Left kidney (tissue), 1 donor: ENCODE measurements at regions not wholly inside any gene's neighbourhood (a gene's known extent, or its start where the extent isn't known, plus 50 kb on each side); places are given as distances from the start of the nearest gene placed in this dataset.

Experiments
- DNase-seq: peaks from one replicate; pipeline ENCODE4 v3.0.0-alpha.2; 2013

DNA sequence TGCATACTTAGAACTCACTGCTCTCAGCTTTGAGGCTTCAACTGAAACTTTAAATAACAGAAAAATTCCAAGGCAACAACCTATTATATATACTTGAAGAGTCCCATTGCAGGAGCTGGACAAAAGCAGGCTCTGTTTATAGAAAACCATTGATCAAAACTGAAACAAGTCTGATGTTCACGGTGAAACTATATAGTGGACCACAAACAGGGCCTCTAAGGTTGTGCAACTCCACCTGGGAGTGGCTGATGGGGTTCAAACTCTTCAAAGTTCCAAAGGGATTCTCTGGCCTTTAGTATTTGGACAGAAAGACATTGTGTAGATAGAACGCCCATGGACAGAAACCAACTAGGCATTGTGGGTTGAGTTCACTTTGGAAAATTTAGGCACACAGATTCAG, 140.3 kb downstream of the ZC3H11B start:
- no peak for DNase-seq

DNA sequence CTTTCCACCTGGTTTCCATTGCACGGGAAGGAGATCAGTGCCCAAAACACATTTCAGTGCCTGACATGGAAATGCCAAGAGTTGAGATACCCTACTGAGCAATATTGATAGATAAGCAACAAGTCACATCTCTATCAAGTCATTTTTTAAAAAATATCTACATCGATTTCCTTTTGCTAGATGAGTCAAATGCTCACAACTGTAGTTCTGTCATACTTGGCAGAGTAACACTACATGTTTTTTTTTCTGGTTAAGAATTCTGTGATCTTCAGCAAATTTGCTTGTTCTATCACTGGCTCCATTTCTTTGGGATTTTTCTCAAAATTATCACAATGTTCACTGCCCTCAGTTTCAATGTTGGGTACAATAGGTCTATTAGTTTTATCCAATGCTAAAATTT, 145.4 kb downstream of the ZC3H11B start:
- no peak for DNase-seq

DNA sequence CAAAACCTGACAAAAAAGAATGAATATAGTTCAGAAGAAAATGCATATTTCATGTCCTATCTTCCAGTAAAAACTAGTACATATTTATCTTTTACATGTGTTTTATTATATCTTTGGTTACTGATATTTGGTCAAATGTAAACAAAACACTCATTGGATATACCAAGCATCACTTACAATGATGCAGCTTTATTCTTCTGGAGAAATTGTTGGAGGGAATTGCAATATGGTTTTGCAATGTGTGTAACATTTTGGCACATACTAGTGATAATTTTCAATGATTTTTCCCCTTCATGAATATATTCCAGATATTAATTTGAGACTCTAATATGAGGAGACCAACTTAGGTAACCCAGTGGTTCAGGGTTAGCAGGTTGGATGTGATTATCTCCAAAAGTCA, 146.1 kb downstream of the ZC3H11B start:
- DNase-seq = no peak

DNA sequence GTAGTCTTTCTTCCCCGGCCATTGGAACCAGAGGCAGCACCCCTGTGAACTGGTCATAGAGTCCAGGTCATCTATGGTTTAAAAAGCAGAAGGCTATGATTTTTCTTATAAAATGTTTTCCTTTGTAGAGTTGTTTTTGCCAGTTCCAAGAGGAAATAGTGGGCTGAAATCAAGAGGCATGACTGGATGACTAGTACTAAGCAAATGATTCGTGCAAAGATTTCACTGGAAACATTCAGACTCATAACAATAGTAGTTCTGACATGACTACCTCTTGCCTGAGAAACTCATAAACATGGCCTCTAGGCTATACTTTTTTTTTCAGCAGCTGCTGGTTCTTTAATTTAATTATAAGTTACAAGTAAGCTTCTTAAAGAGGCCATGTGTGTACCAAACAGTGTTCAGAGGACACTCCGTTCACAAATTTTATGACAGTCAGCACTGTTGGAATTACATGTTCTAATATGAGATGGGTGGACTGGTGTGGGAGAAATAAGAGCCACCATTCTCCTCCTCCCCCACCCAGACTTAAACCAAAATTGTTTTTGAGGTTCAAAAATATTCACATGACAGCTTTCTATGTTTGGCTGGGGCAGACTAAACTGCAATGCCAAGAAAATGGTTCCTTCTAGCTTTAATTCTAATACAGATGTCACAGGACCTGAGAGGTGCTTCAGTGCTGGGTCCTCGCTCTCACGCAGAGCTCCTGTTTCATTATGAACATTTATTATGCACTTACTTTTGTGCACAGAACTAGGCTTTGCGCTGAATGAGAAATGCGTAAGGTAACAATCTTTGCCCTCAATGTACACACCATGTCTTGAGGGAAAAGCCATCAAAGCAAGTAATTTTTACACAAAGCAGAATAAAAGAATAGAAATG, 147.5 kb downstream of the ZC3H11B start:
- DNase-seq = no peak

DNA sequence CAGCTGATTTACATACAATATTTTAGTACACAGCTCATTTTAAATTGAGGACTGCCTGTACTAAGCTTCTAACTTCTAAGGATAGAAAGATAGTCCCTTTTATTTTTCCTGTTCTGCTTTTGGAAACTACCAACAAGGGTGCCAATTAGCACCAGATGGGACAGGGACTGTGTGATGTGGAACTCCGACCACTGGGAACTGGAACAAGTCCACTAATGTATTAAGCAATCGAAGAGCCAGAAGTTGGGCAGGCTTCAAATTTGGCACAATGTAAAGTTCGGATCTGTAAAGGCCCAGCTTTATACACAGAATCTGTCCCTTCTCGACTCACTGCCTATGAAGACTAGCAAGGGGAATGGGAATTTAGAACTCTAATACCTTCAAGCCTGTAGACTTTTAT, 149.3 kb downstream of the ZC3H11B start:
- no peak for DNase-seq

DNA sequence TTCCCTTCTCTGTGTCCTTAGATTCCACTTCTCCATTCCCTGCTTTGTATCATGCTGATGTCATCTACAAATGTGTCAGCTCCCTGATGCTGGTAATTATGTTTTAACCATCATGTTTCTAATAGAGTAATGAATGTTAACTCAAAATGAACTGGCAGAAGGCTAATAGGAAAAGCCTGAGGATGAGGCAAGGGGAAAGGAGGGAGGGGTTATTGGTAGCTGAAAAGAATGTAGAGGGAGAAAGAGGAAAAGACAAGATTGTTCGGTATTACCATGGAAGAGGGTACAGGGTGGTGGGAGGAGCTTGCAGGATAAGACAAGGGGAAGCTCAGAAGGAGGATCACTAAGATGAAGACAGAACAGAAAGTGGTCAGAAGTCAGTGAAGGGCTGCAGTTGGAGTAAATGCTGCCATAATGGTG, 150.9 kb downstream of the ZC3H11B start:
- no peak for DNase-seq

DNA sequence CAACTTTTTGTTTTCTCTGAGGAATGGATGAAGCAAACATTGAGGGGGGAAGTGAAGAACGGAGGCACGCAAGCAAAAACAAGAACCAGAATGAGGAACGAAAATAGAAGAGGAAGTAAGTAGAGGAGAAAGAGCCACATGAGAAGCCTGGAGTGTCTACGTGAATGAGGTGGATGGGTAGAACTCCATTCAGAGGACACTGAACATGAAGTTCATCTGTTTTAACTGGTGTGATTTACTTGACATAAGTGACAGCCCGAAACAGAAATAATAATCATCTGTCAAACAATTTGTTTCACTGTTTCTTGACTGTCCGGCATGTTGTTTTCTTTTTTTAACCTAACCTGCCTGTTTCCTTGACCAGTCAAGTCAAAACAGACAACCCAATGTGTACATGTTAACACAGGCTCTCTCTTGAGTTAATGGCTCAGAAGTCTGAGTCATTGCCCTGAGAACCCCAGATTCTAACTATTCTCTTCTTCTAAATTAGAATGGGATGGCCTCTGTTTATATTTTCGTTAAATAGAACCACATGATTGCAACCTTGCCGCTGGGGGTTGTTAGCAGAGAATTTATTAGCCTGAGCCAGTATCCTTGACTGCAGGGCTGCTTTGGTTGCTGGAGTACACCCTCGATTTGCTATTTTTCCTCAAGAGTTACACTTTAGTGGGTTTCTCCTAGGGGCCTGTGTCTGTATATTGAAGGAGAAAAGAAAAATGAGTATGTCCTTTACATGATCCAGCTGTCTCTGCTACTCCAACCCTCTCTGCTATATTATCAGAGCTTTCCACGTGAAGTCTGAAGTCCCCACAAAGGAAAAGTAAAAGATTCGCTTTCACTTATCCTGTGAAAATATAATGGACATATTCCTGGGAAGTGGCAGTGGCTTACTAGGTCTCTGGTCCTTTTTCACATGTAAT, 151.7 kb downstream of the ZC3H11B start:
- DNase-seq = no peak

DNA sequence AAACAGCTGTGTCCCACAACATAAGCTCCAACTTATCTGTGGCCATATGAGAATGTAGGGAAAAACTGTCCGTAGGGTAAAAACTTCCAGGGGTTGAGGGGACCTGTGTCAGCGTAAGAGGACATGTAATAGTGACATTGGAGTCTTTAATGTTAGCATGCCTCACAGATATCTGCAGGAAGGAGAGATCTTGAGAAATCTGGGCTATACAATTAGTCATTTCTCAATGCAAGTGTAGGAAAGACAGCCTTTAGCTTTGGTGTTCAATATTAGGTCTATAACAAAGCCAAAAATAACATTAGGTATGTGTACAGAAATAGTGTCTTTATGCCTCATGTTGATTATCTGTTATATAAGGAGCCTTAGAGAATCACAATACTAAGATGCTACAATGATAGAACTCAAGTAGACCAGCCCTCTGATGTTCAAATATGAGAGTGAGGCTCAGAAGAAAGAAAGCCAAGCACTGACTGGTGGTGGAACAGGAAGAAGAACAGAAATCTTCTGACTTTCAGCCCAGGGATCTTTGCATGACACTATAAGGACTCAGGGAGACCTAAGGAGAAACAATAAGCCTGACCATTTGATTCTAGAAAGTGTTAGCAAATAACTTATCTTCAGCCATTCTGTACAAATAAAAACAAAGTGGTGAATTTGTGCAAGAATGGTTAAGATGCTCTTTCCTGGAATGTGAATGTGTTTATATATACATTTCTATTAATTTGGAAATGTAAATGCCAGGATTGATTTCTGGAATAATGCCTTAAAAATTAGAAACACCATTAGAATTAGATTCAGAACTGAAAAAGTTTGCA, 152.6 kb downstream of the ZC3H11B start:
- DNase-seq = no peak

DNA sequence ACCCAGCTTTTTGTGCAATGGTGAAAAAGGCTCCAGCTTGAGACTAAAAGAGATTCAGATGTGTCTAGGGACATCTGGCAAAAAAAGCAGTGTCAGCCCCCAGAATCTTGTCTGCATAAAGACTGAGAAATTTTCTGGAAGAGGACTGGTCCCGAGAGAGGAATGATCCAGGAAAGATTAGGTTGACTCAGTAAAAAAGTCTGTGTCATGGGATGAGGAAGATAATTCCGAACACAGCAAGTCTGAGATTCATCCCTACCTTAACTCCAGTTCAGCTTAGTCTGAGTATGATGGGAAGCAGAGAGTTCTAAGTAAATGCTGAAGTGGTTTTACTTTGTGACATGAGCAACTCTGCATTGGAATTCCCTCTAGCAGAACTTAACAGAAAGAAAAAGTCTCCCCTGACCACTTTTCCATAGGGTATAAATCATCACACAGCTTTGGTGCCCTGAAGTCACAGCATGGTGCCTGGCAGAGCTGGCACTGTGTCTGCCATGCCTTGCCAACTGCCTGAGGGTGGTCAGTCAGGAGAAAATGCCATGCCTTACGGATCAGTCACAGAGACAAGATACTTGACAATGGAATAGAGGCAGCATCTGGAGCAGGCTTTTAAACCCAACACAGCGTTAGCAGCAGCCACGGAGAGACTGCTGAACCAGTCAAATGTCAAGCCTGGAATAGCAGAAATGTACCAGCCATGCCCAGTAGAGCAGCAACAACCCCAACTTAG, 153.4 kb downstream of the ZC3H11B start:
- no peak for DNase-seq

DNA sequence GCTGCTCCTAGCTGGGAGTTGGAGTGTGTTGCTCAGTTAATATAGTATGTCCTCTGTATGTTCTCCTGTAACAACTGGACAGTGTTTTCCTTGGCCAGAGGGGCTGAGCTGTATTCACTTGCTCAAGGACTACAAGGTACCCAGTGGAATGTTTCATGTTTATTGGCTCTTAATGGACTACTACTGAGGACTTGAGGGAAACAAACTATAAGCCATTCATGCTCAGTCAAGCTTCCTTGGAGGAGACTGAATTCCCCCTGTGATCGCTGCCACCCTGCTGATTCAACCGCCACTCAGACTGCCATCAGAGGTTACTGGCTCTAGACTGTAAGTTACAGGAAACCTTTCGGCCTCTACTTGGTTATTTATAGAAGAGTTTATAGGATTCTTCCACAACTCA, 166.6 kb downstream of the ZC3H11B start:
- no peak for DNase-seq

DNA sequence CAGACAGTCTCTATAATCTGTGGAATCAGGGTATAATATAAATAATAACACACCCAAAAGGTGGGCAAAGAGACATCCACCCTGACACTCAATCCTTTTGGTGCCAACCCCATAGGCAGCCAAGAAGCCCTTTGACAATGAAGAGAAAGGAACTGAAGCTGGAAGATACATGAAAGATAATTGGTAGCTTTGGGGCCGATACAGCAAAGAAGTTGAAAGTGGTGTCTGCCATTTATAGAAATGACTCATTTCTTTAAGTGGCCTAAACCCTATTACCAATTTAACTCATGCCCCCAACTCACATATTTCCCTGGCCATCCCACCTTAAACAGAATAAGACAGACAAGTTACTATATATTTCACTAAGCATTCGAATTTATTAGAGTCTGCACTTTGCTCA, 167.0 kb downstream of the ZC3H11B start:
- no peak for DNase-seq

DNA sequence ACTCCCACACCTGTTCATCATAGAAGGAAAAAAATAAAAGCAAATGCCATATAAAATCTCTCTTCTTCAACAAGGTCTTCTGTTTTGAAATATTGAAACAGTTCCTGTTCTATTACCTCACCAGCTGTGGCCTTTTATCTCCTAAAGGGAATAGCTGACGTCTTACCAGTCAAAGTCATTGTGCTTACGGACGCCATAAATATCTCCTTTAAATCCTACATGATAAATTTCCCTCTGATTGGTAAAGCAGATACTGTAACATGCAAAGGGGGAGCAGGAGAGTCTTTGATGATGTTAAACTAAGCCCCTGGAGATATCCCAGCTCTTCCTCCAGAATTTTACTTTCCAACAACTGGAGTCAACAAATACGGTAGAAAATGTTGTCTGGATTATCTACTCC, 168.4 kb downstream of the ZC3H11B start:
- DNase-seq = no peak

DNA sequence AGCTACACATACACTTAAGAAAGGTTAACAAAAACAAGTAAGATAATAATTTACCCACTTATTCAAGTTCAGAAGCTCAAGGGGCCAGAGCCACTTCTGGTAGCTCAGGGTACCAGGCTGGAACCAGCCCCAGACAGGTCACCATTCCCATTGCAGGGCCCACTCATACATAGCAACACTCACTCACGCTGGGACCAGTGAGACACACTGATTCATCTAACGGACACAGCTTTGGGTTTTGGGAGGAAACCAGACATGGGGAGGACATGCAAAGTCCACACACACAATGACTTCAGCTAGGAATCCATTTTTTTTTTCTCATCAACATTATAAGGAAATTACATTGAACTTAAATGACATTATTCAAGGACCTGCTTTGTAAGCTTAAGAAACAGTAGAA, 169.1 kb downstream of the ZC3H11B start:
- no peak for DNase-seq

DNA sequence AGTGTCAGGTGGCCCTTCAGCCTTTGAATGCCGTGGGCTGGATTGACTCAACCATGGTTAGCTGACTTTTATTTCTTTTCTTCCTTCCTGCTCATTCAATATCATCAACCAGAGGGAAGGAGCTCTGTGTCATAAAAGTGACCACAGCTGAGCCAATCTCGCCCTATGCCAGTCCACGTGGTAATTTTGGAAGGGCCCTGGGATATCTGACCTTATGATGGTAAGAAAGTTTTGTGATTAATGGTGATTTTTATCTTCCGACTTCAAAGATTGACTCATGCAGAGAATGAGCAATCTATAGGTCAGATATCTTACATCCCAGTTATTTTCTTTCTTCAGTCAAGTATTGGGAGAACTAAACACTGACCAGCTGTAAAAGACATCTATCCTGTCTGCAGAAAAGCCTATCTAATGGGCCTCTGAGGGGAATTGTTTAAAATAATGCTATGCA, 170.3 kb downstream of the ZC3H11B start:
- DNase-seq = no peak

DNA sequence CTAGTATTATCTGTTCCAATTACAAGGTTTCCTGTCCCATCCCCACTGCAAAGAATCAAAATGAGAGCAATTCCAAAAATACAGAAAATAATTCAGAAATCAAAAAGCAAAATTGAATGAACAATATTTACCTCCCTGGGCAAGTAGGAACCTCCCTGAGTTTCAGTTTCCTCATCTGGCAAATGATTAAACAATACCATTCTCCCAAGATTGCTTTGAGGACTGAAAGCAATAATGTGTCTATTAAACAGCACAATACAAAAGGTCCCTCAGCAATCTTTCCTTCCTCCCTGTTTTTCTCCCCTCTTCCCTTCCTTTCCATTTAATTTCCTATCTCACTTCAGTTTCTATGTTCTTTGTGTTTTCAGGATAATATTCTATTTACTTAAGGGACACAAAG, 171.0 kb downstream of the ZC3H11B start:
- no peak for DNase-seq

DNA sequence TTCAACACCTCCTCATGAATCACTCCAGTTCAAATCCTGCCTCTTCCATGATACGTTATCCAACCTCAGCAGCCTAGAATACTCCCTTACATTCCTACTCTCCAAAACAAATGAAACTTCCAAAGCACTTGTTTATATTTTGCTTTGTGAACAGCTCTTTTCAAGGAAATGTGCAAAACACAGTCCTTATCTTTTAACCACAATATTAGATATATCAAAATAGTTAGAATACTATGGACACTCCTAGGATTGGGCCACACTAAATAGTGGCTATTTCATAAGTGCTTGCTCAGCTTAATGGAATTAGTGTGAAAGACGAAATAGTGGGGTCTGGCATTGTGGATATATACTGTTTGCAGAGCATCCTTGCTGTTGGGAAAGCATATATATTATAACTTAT, 173.5 kb downstream of the ZC3H11B start:
- no peak for DNase-seq

DNA sequence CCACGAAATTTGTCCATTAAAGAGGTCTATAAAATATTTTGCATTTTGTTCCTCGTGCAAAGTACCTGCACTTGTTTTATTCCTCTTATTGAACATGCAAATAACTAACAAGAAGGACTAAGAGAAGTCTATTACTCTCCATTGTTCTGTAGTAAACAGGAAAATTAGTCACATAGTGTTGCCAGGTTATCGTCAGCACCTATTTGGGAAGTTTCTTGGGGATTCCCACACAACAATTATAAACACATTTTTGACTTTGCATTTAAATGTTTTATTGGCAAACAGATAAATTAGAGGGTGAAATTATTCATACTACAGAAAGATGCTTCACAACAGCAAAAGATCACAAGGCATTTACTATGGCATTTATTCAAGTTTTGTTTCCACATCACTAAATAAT, 174.5 kb downstream of the ZC3H11B start:
- DNase-seq = no peak

DNA sequence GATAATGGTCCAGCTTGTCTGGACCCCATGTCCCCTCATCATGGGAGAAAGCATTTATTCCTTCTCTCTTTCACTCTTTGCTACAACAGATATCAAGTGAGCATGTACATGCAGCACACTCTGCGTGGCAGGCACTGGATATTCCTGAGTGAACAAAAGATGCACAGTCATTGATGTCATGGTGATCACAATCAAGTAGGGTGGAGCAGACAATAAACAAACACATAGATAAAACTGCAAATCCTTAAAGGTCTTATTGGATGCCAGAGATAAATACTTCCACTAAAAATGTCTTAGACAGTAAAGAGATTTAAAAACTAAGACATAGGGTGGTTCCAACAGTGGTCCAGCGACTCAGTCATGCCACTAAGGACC, 178.0 kb downstream of the ZC3H11B start:
- no peak for DNase-seq

DNA sequence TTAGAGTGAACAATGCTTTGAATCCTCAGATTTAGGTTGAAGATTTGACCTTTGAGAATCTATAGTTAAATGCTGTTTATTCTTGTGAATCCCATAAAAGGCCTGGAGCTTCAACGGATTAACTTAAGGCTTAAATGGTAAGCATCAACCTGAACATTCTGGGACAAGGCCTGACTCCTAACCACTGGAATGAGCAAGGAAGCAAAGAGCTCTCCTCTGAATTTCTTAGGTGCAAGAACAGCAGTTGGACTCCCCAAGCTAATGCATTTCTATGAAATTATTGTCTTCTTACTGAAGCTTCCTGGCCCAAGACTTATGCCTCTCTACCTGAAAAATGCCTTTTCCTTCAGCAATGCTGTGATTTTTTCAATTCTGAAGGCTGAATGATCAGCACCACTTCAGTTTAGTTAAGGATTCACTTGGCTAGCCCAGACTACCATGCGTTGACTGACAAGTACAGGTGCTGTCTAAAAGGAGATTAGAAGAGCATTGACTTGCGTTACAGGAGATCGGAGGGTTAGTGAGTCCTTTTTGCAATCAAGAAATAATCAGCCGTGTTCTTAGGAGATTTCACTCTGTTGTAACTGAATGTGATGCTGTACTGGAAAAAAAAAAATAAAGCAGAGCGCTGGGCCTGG, 178.5 kb downstream of the ZC3H11B start:
- no peak for DNase-seq

DNA sequence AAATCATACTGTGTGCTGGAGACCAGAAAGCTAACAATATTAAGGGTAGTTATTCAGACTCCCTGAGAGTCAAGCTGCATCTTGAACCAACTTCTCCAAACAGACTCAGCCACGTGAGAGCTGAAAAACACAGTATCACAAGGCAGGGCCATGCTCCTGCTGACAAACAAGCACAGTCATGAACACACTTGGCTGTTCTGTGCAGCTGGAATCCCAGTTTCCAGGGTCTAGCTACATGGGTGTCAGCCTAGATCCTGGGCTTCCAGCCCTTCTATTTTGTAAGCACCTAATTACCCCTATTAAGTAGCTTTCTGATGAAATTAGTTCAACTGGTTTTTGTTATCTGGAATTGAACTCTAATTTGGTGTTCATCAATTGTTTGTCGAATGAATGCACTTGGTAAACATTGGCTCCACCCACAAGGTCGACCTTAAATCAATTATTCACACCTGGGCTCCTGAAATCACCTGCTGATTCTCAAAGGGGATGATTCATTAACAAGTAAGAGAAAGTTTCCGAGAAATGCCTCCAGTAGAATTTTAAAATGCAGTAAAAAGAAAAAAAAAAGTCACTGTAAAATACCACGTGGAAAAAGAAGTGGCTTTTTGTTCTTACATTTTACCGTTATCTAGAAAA, 179.3 kb downstream of the ZC3H11B start:
- DNase-seq = no peak

DNA sequence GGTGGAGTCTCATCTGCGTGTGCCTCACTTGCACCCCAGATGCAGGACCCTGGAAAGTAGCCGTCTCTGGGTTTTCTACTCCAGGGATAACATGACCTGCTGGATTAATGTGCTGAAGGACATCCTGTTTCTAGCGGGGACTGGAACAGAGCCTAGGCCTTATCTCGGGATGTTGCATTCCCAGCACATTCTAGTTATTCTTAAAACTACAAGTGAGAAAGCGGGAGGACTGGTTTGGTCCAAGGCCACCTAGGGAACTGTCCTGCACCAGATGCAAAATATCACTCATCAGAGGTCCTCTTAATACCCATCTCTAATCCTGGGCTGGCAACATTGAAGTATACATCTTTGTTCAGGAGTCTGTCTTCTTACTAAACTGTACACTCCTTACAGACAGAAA, 179.9 kb downstream of the ZC3H11B start:
- no peak for DNase-seq
